ENCODE measurements at regions not wholly inside any gene's neighbourhood (a gene's known extent, or its start where the extent isn't known, plus 50 kb on each side); places are given as distances from the start of the nearest gene placed in this dataset.
"Not testable (repeated sequence)": the region's sequence is repeated elsewhere in the genome, so short reads cannot be mapped to it uniquely, and the experiment has no call there.

- no peak for DNase-seq
- intact Hi-C loops (cut with DNase I), result no loop called here
These were observed 1082.9 kb downstream of the UQCRFS1 start for GRCh38 chr19:28130066-28130511.

GRCh38 chr19:28128341-28128740, 1084.6 kb downstream of the UQCRFS1 start:
- no peak for DNase-seq
- intact Hi-C loops (cut with DNase I), result no loop called here

GRCh38 chr19:28126135-28126898, 1086.6 kb downstream of the UQCRFS1 start:
- DNase-seq, result no peak
- intact Hi-C loops (cut with DNase I), result no loop called here

GRCh38 chr19:28122734-28123133, 1090.2 kb downstream of the UQCRFS1 start:
- DNase-seq, result no peak
- intact Hi-C loops (cut with DNase I), result no loop called here

GRCh38 chr19:28118235-28118634, 1094.7 kb downstream of the UQCRFS1 start:
- intact Hi-C loops (cut with DNase I), result no loop called here
- DNase-seq, result no peak

GRCh38 chr19:28117143-28117542, 1095.8 kb downstream of the UQCRFS1 start:
- intact Hi-C loops (cut with DNase I), result no loop called here
- DNase-seq, result no peak

GRCh38 chr19:28116379-28116778, 1096.6 kb downstream of the UQCRFS1 start:
- not testable (repeated sequence) for DNase-seq

GRCh38 chr19:28103921-28104320, 1109.0 kb downstream of the UQCRFS1 start:
- intact Hi-C loops (cut with DNase I), result no loop called here
- no peak for DNase-seq

More at GRCh38 chr19:28116379-28116778, 1096.6 kb downstream of the UQCRFS1 start:
- intact Hi-C loops (cut with DNase I), result not testable (repeated sequence)

GRCh38 chr19:28084659-28085157, 1128.2 kb downstream of the UQCRFS1 start:
- intact Hi-C loops (cut with DNase I); DNase-seq: not testable (repeated sequence)

GRCh38 chr19:28076628-28077027, 1136.3 kb downstream of the UQCRFS1 start:
- no peak for DNase-seq
- intact Hi-C loops (cut with DNase I), result no loop called here

GRCh38 chr19:28075229-28075628, 1137.7 kb downstream of the UQCRFS1 start:
- intact Hi-C loops (cut with DNase I), result no loop called here
- DNase-seq, result no peak

GRCh38 chr19:28074773-28075172, 1138.2 kb downstream of the UQCRFS1 start:
- no peak for DNase-seq
- intact Hi-C loops (cut with DNase I), result no loop called here

GRCh38 chr19:28067882-28068281, 1145.1 kb downstream of the UQCRFS1 start:
- intact Hi-C loops (cut with DNase I), result no loop called here
- DNase-seq, result no peak

- no peak for DNase-seq
- intact Hi-C loops (cut with DNase I), result no loop called here
These were observed 1146.0 kb downstream of the UQCRFS1 start for GRCh38 chr19:28066988-28067387.

- intact Hi-C loops (cut with DNase I), result no loop called here
These were observed 1146.8 kb downstream of the UQCRFS1 start for GRCh38 chr19:28066161-28066560.

GRCh38 chr19:28065026-28065425, 1147.9 kb downstream of the UQCRFS1 start:
- DNase-seq, result no peak
- intact Hi-C loops (cut with DNase I), result no loop called here

More at GRCh38 chr19:28066161-28066560, 1146.8 kb downstream of the UQCRFS1 start:
- no peak for DNase-seq

GRCh38 chr19:28063702-28064101, 1149.2 kb downstream of the UQCRFS1 start:
- DNase-seq, result no peak
- intact Hi-C loops (cut with DNase I), result no loop called here

GRCh38 chr19:28061111-28061510, 1151.8 kb downstream of the UQCRFS1 start:
- DNase-seq, result no peak
- intact Hi-C loops (cut with DNase I), result no loop called here

GRCh38 chr19:28057026-28057425, 1155.9 kb downstream of the UQCRFS1 start:
- DNase-seq; intact Hi-C loops (cut with DNase I): not testable (repeated sequence)

- intact Hi-C loops (cut with DNase I), result no loop called here
- DNase-seq, result no peak
These were observed 1161.9 kb downstream of the UQCRFS1 start for GRCh38 chr19:28051047-28051446.

- DNase-seq, result no peak
- intact Hi-C loops (cut with DNase I), result no loop called here
These were observed 1163.1 kb downstream of the UQCRFS1 start for GRCh38 chr19:28049875-28050274.

- intact Hi-C loops (cut with DNase I), result no loop called here
- DNase-seq, result peak in 1 of 10 donors; percentile 57
These were observed 1166.0 kb downstream of the UQCRFS1 start for GRCh38 chr19:28046932-28047331.
